GM12892 (cell line): ENCODE measurements at regions not wholly inside any gene's neighbourhood (a gene's known extent, or its start where the extent isn't known, plus 50 kb on each side); places are given as distances from the start of the nearest gene placed in this dataset.

Source experiments
- POLR2A ChIP-seq: IDR thresholded peaks from 2 replicates; pipeline ENCODE4 v1.6.1; 2011; ENCODE audit warnings: low read depth, low read length, control low read depth
- POLR2AphosphoS5 ChIP-seq: IDR thresholded peaks from 2 replicates; pipeline ENCODE4 v1.6.1; 2011; ENCODE audit warnings: low read depth, low read length, control low read depth
- TAF1 ChIP-seq: IDR thresholded peaks from 2 replicates; pipeline ENCODE4 v1.6.1; 2011; ENCODE audit warnings: low read depth, mild to moderate bottlenecking, control low read depth, low read length, borderline replicate concordance

DNA sequence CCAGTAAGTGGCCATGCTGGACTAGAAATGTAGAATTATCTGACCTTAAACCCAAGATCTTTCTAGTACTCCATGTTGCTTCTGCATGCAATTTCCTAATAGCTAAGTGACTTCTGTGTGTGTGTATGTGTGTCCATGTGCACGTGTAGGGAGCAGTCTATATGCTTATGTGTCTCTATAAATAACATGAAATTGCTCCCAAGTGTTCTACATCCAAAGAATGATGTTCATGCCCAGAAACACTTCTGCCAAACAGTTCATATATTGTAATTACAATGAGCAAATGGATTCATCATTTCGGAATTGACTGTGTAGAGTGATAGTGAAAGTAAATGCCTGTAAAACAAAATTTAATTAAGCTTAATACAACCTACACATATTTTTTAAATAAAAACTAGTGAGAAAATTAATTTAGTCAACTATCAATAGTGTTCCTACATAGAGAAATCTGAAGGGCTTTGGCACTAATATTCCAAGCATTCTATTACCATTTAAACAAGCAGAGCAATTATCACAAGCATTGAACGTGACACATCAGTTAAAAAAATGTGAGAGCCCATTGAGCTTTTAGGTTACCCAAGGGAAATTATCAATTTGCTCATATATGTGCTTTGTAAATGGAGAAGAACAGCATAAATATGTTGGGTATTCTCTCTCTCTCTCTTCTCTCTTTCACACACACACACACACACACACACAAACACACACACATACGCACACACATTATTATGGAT, 1067.4 kb downstream of the CNTNAP5 start:
- no peak for TF ChIP-seq POLR2A
- TF ChIP-seq TAF1, result no peak
- TF ChIP-seq POLR2AphosphoS5, result no peak
